Panc1 (cell line): ENCODE measurements at regions not wholly inside any gene's neighbourhood (a gene's known extent, or its start where the extent isn't known, plus 50 kb on each side); places are given as distances from the start of the nearest gene placed in this dataset.

ENCODE experiments used
- ATAC-seq: fragments of 200-7000 bp; cut with Tn5 transposase; 2 replicates; pipeline ENCODE4 v1.9.1; 2020; ENCODE audit warnings: mild to moderate bottlenecking, moderate library complexity
- BruUV-seq: library from RNA; stranded (reverse); fragments of 400-500 nt; replicated peaks from 2 replicates; lab custom pipeline; 2021; lab: Mats Ljungman, UMichigan
- CTCF ChIA-PET: fragments of 300-600 bp; sonication (Branson Sonifier 250); formaldehyde crosslinking; loops from one replicate; lab custom pipeline; 2022; ENCODE audit warnings: antibody characterized with exemption; lab: Charles Lee
- POLR2A ChIA-PET: fragments of 300-600 bp; sonication (Branson Sonifier 250); formaldehyde crosslinking; loops from one replicate; lab custom pipeline; 2022; ENCODE audit warnings: antibody characterized with exemption; lab: Charles Lee
- DNase-seq: peaks from one replicate; pipeline ENCODE4 v3.0.0-alpha.2; 2010; ENCODE audit warnings: low read depth, low spot score
- H3K27ac ChIP-seq: 2 replicates; pipeline ENCODE4 v1.5.1; 2011; ENCODE audit warnings: mild to moderate bottlenecking, low read length, inconsistent platforms
- H3K27me3 ChIP-seq: fragments of 200-500 bp; sonication (Bioruptor generic); 2 replicates; pipeline ENCODE4 v1.6.0; 2014; ENCODE audit warnings: low read length, inconsistent platforms; ENCODE audit not compliant: control insufficient read depth, insufficient read depth
- H3K36me3 ChIP-seq: fragments of 200-500 bp; sonication (Bioruptor generic); 2 replicates; pipeline ENCODE4 v1.5.1; 2014; ENCODE audit warnings: inconsistent platforms, mild to moderate bottlenecking, low read length, moderate library complexity; ENCODE audit not compliant: control insufficient read depth, insufficient read depth
- H3K4me1 ChIP-seq: 2 replicates; pipeline ENCODE4 v1.5.1; 2011; ENCODE audit warnings: inconsistent platforms, mild to moderate bottlenecking, low read length, moderate library complexity; ENCODE audit not compliant: control insufficient read depth, insufficient read depth
- H3K4me3 ChIP-seq, 2 experiments: 2 replicates each; pipeline ENCODE4 v1.5.1; 2011 to 2012; ENCODE audit warnings: low read depth in 2 of 2, low read length in 2 of 2, mild to moderate bottlenecking in 2 of 2, inconsistent platforms in 1 of 2, moderate library complexity in 1 of 2
- H3K9me3 ChIP-seq: fragments of 200-500 bp; sonication (Bioruptor generic); 2 replicates; pipeline ENCODE4 v1.5.1; 2014; ENCODE audit warnings: low read depth, mild to moderate bottlenecking, inconsistent platforms, low read length, moderate library complexity; ENCODE audit not compliant: control insufficient read depth, insufficient read depth
- POLR2AphosphoS5 ChIP-seq: IDR thresholded peaks from 2 replicates; pipeline ENCODE4 v1.6.1; 2012; ENCODE audit warnings: mild to moderate bottlenecking, low read depth, low read length, moderate library complexity
- SIN3A ChIP-seq: IDR thresholded peaks from 2 replicates; pipeline ENCODE4 v1.6.1; 2012; ENCODE audit warnings: low read depth, mild to moderate bottlenecking, low read length, moderate library complexity, borderline replicate concordance; ENCODE audit not compliant: insufficient read depth
- TCF7L2 ChIP-seq: IDR thresholded peaks from 2 replicates; pipeline ENCODE4 v1.6.1; 2011; ENCODE audit warnings: mild to moderate bottlenecking, low read depth, low read length, inconsistent platforms
- in situ Hi-C: cut with HindIII; loops from 2 replicates; pipeline ENCODE4 v1.10.0; 2016; ENCODE audit warnings: low sequenced_read_pairs, low pct_unique_long_range_greater_than_20kb
- intact Hi-C: fragments of 100-400 bp; cut with micrococcal nuclease; formaldehyde crosslinking; loops from one replicate; pipeline ENCODE4 v1.10.0; 2022; ENCODE audit not compliant: unreplicated experiment
- TF ChIP-seq, protein P1 (sequence below): fragments of 450-650 bp; IDR thresholded peaks from 2 replicates; pipeline ENCODE4 v1.5.1; 2017; ENCODE audit warnings: mild to moderate bottlenecking
- TF ChIP-seq, protein P2 (sequence below), 2 experiments: IDR thresholded peaks; 2 replicates each; pipeline ENCODE4 v1.6.1; 2011 to 2012; ENCODE audit warnings: low read depth in 2 of 2, control low read depth in 1 of 2, low read length in 1 of 2, mild to moderate bottlenecking in 1 of 2, moderate library complexity in 1 of 2; ENCODE audit not compliant: insufficient read depth in 1 of 2

DNA sequence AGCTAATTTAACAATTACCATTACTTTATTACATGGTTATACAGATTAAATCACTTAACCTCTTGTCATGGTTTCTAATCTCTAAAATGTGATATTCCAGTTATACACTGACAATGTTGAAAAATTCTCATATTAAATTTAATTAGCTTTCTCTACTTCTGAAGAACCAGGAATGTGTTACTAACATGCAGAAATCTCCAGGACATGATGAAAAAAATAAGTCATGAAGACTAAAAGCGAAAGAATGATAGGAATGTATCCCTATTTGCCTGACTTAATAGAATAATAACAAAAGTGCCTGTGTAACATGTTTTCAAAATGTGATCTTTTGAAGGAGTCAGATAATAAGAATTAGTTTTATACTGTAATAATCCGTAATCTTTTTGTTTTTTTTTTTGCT, 2823.7 kb upstream of the PCDH20 start:
- DNase-seq (no peak), ATAC-seq (no peak)
- Histone ChIP-seq H3K36me3 (no peaks in the 10 kb centered on the region), H3K27me3 (no peaks in the 10 kb centered on the region), H3K27ac (no peak overlapping the region), H3K9me3 (no peaks in the 10 kb centered on the region), H3K4me1 (no peaks in the 10 kb centered on the region), H3K4me3 (no peak overlapping the region)
- ChIA-PET CTCF (no interaction called here), POLR2A (no interaction called here)
- TF ChIP-seq POLR2AphosphoS5: no peak
- TF ChIP-seq, protein P1, sequence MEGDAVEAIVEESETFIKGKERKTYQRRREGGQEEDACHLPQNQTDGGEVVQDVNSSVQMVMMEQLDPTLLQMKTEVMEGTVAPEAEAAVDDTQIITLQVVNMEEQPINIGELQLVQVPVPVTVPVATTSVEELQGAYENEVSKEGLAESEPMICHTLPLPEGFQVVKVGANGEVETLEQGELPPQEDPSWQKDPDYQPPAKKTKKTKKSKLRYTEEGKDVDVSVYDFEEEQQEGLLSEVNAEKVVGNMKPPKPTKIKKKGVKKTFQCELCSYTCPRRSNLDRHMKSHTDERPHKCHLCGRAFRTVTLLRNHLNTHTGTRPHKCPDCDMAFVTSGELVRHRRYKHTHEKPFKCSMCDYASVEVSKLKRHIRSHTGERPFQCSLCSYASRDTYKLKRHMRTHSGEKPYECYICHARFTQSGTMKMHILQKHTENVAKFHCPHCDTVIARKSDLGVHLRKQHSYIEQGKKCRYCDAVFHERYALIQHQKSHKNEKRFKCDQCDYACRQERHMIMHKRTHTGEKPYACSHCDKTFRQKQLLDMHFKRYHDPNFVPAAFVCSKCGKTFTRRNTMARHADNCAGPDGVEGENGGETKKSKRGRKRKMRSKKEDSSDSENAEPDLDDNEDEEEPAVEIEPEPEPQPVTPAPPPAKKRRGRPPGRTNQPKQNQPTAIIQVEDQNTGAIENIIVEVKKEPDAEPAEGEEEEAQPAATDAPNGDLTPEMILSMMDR: no peak
- TF ChIP-seq TCF7L2: no peak
- TF ChIP-seq, protein P2, sequence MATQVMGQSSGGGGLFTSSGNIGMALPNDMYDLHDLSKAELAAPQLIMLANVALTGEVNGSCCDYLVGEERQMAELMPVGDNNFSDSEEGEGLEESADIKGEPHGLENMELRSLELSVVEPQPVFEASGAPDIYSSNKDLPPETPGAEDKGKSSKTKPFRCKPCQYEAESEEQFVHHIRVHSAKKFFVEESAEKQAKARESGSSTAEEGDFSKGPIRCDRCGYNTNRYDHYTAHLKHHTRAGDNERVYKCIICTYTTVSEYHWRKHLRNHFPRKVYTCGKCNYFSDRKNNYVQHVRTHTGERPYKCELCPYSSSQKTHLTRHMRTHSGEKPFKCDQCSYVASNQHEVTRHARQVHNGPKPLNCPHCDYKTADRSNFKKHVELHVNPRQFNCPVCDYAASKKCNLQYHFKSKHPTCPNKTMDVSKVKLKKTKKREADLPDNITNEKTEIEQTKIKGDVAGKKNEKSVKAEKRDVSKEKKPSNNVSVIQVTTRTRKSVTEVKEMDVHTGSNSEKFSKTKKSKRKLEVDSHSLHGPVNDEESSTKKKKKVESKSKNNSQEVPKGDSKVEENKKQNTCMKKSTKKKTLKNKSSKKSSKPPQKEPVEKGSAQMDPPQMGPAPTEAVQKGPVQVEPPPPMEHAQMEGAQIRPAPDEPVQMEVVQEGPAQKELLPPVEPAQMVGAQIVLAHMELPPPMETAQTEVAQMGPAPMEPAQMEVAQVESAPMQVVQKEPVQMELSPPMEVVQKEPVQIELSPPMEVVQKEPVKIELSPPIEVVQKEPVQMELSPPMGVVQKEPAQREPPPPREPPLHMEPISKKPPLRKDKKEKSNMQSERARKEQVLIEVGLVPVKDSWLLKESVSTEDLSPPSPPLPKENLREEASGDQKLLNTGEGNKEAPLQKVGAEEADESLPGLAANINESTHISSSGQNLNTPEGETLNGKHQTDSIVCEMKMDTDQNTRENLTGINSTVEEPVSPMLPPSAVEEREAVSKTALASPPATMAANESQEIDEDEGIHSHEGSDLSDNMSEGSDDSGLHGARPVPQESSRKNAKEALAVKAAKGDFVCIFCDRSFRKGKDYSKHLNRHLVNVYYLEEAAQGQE (IDR thresholded peaks at IDR 0.05; ENCODE audit: insufficient read depth in 1 of 2, low read depth in 2 of 2, low read length in 1 of 2): no peak
- no peak for TF ChIP-seq SIN3A
- no TSS peak for BruUV-seq
- in situ Hi-C loops: no loop called here
- intact Hi-C loops: no loop called here

DNA sequence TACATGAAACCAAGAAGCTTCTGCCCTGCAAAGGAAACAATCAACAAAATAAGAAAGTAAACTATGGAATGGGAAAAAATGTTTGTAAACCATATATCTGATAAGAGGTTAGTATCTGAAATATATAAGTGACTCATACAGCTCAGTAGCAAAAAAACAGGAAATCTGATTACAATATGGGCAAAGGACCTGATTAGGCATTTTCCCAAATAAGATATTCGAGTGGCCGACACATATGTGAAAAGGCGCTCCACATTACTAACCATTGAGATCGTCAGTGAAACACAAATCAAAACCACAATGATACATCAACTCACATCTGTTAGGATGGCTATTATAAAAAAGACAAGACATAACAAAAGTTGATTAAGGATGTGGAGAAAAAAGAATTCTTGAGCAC, 2818.6 kb upstream of the PCDH20 start:
- CTCF ChIA-PET: no interaction called here
- no peak for ATAC-seq
- no peaks in the 10 kb centered on the region for H3K9me3 ChIP-seq
- intact Hi-C loops: no loop called here
- TF ChIP-seq TCF7L2 (no peak), POLR2AphosphoS5 (no peak), SIN3A (no peak)
- TF ChIP-seq, protein P2 (IDR thresholded peaks at IDR 0.05; ENCODE audit: insufficient read depth in 1 of 2, low read depth in 2 of 2, low read length in 1 of 2): no peak
- TF ChIP-seq, protein P1: no peak
- no peaks in the 10 kb centered on the region for H3K27me3 ChIP-seq
- H3K27ac ChIP-seq: no peak overlapping the region
- POLR2A ChIA-PET: no interaction called here
- DNase-seq: no peak
- H3K4me3 ChIP-seq: no peak overlapping the region
- BruUV-seq: no TSS peak
- H3K36me3 ChIP-seq: no peaks in the 10 kb centered on the region
- in situ Hi-C loops: no loop called here
- H3K4me1 ChIP-seq: no peaks in the 10 kb centered on the region
